GM12801 (cell line): ENCODE measurements at regions not wholly inside any gene's neighbourhood (a gene's known extent, or its start where the extent isn't known, plus 50 kb on each side); places are given as distances from the start of the nearest gene placed in this dataset.

Experiments used
- CTCF ChIP-seq: IDR thresholded peaks from one replicate; pipeline ENCODE4 v1.5.1; 2011; ENCODE audit warnings: control low read depth; ENCODE audit not compliant: insufficient read length; ENCODE audit errors: extremely low read depth

GRCh38 chr7:131800008-131800407, 243.6 kb upstream of the PODXL start:
- no peak for TF ChIP-seq CTCF

GRCh38 chr7:131797841-131798240, 241.4 kb upstream of the PODXL start:
- no peak for TF ChIP-seq CTCF

- TF ChIP-seq CTCF: no peak
These were observed 239.0 kb upstream of the PODXL start for GRCh38 chr7:131795400-131795799.

- no peak for TF ChIP-seq CTCF
These were observed 235.9 kb upstream of the PODXL start for GRCh38 chr7:131792311-131792710.

GRCh38 chr7:131787101-131787500, 230.7 kb upstream of the PODXL start:
- TF ChIP-seq CTCF: no peak

GRCh38 chr7:131786204-131786603, 229.8 kb upstream of the PODXL start:
- no peak for TF ChIP-seq CTCF

GRCh38 chr7:131778601-131779000, 222.2 kb upstream of the PODXL start:
- no peak for TF ChIP-seq CTCF
